Stimulated activated CD4-positive, alpha-beta T cell treated with anti-CD3 and anti-CD28 coated beads, TNF-alpha, amount 100 ng/mL, for 4 hours (primary cell): ENCODE measurements at regions not wholly inside any gene's neighbourhood (a gene's known extent, or its start where the extent isn't known, plus 50 kb on each side); places are given as distances from the start of the nearest gene placed in this dataset.
A peak's percentile ranks its signal among the peaks of the same experiment; 100 is the strongest.
"Not testable (repeated sequence)": the region's sequence is repeated elsewhere in the genome, so short reads cannot be mapped to it uniquely, and the experiment has no call there.

Source experiments
- DNase-seq, 3 experiments: peaks; one replicate each; pipeline ENCODE4 v3.0.0-alpha.2; 2020; ENCODE audit warnings: low read depth in 3 of 3

DNA sequence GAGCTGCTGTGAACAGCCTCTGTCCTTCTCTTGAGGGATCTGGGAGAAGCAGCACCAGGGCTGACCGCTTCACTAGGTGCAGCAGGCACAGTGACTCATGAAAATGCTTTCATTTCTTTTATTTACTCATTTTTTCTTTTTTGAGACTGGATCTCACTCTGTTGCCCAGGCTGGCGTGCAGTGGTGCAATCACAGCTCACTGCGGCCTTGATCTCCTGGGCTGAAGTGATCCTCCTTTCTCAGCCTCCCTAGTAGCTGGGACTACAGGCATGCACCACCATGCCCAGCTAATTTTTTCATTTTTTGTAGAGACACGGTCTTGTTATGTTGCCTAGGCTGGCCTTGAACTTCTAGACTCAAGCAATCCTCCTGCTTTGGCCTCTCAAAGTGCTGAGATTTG, 216.8 kb upstream of the EEF2KMT start:
- no peak for DNase-seq

DNA sequence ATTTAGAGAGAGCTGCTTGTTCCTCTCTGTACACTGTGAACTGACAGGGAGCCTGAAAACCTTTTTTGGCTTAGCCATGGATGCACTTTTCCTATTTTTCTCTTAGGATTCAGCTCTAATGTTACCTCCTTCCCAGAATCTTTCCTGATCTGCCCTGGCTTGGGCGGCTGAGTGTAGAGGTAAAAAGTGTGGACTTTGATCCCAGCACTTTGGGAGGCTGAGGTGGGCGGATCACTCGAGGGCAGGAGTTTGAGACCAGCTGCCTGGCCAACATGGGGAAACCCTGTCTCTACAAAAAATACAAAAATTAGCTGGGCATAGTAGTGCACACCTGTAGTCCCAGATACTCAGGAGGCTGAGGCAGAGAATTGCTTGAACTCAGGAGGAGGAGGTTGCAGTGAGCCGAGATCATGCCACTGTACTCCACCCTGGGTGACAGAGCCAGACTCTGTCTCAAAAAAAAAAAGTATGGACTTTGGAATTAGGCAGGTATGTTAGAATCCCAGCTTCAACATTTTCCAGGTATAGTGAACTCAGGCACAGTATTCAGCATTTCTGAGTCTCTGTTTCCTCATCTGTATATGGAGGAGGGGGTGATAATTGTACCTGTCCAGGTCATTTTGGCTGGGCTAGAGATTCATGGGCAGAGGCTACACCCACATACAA, 212.5 kb upstream of the EEF2KMT start:
- no peak for DNase-seq

DNA sequence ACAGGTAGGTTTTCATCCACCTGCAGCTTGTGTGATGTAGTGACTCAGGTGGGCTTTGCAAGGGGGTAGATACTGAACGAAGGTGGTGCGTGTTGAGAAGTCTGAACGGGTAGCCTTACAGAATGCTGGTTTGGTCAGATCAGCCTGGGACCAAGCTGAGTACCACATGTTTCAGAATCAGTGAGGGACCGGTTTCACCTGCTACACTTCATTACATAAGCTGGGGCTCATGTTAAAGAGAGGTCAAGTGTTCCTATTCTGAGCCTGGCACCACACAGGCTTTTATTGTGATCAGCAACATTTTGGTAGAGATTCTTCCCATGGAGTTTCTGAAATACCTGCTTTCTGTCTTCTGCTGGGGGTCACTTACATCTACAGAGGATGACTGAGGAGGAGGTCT, 207.4 kb upstream of the EEF2KMT start:
- no peak for DNase-seq

DNA sequence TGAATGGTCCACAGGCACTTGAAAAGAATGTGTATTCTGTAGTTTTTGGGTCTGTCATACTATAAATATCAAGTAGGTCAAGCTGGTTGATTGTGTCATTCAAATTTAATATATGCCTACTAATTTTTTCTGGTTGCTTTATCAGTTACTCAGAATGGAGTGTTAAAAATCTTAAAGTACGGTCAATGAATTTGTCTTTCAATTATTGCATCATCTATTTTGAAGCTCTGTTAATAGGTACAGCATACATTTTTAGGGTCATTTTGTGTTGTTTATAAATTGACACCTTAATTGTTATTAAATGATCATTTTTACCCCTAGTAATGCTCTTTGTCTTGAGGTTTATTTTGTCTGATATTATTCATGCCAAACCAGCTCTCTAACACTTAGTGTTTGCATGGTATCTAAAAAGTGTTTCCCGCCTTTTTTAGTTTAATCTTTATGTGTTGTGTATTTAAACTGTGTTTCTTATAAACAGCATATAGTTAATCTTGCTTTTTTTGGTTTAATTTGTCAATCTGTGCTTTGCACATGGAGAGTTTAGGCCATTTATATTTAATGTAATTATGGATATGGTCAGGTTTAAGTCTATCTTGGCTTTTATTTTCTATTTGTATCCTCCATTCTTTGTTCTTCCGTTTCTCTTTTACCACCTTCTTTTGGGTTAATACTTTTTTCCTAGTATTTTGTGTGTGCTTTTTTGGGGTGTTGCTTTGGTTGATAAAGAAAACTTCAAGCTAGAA, 204.9 kb upstream of the EEF2KMT start:
- DNase-seq, result no peak

DNA sequence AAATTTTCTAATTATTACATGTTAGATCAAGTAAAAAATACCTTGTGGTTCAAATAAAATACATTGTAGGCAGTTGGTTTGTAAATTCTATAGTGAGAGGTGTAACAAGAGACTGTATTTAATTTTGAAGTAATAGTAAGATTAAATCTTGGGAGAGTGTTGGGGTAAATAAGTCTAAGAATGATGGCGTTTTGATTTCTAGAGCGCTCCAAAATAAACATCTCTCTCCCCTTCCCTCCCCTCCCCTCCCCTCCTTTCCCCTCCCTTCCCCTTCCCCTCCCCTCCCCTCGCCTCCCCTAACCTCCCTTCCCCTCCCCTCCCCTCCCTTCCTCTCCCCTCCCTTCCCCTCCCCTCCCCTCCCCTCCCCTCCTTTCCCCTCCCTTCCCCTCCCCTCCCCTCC, 200.6 kb upstream of the EEF2KMT start:
- DNase-seq, result no peak

DNA sequence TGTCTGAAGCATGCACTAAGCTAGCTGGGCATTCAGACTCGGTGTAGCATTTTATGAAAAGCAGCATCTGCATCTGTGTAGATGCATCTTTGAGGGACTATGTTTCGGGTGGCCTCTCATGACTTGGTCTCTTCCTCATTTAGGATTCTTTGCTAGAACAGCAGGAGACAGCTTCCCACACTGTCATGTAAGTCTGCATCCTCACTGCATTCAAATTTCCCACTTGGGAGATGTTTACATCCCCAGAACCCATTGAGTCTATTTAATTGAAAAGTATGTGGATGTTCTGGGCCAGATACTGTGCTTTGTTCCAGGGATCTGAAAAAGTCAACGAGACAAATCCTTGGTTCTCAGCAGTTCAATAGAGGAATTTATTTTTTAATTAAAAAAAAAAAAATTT, 198.6 kb upstream of the EEF2KMT start:
- DNase-seq, result no peak

DNA sequence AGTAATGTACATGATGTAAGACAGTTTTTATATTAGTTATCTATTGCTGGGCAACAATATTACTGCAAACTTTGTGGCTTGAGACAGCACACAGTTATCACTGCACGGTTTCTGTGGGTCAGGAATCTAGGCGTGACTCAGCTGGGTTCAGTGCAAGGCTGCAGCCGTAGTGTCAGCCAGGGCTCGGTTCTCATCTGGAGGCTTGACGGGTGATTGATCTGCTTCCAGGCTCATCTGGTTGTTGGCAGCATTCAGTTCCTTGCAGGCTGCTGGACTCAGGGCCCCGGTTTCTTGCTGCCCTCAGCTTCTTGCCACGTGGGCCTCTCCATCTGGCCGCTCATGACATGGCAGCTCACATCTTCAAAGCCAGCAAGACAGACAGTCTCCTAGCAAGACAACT, 197.7 kb upstream of the EEF2KMT start:
- not testable (repeated sequence) for DNase-seq

DNA sequence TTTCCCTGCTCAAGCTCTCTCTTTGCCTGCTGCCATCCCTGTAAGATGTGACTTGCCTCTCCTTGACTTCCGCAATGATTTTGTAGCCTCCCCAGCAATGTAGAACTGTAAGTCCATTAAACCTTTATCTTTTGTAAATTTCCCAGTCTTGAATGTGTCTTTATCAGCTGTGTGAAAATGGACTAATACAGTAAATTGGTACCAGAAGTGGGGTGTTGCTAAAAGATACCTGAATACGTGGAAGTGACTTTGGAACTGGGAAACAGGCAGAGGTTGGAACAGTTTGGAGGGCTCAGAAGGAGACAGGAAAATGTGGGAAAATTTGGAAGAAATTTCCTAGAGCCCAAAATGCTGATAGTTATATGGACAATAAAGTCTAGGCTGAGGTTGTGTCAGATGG, 184.6 kb upstream of the EEF2KMT start:
- not testable (repeated sequence) for DNase-seq

DNA sequence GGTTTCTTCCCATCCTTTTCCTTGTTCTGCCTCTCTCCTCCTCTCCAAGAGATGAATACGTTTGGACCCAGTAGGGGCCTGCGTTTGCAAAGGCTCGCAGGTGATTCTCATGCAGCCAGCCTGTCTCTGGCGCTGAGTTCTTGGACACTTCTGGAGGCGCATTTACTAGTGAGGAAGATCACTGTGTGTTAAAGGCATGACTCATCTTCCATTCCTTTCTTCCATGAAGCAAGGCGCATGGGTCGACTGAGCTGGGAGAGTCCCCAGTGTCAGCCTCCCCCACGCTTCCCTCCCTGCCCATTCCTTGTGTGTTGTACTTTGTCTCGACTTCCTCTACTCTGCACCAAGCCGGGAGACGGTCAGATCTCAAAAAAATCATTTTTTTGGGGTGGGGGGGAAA, 159.9 kb upstream of the EEF2KMT start:
- DNase-seq, result no peak

DNA sequence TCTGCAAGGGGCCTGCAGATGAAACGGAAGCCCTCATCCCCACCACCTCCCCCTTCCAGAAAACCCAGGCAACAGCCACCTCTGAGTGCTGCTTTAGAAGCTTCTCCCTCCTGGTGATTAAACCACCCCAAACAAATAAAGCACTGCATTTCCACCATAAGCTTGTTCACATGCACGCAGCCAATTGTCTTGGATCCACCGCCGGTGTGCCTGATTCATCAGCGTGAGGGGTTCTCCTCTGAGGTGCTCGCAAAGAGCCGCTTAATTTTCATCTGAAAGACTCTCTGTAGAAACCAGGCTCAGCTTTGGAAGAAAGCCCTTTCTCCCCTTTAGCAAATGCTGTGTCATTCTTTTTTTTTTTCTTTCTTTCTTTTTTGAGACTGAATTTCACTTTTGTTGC, 155.2 kb upstream of the EEF2KMT start:
- no peak for DNase-seq

DNA sequence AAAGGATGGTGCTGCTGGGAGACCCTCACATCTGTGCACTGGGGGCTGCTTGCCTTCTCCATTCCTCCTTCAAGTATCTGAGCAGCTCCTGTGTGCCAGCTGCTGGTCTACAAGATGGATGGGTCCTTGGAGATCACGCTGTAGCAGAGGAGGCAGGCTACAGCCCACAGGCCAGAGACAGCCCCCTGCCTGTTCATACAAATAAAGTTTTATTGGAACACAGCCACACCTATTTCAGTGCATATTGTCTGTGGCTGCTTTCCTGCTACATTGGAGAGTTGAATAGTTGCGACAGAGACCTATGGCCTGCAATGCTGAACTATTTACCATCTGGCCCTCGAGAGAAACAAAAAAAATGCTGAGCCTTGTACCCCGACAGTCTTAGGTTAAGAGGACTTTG, 149.8 kb upstream of the EEF2KMT start:
- not testable (repeated sequence) for DNase-seq

DNA sequence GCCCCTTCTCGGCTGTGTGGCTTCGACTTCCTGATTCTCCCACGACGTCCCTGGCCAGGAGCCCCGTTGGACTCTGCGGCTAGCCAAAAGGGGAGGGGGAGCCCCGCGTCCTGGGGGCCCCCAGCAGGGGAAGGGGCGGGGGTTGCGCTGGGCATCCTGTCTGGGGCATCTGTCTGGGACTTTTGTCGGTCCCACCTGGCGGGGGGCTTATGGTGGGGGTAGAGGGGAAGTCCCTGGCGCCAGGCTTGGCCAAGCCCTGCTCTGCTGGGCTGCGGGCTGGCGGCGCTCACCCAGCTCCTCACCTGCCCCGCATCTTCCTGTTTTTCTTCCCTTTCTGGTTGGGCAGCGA, 142.7 kb upstream of the EEF2KMT start:
- DNase-seq, result not testable (repeated sequence)

DNA sequence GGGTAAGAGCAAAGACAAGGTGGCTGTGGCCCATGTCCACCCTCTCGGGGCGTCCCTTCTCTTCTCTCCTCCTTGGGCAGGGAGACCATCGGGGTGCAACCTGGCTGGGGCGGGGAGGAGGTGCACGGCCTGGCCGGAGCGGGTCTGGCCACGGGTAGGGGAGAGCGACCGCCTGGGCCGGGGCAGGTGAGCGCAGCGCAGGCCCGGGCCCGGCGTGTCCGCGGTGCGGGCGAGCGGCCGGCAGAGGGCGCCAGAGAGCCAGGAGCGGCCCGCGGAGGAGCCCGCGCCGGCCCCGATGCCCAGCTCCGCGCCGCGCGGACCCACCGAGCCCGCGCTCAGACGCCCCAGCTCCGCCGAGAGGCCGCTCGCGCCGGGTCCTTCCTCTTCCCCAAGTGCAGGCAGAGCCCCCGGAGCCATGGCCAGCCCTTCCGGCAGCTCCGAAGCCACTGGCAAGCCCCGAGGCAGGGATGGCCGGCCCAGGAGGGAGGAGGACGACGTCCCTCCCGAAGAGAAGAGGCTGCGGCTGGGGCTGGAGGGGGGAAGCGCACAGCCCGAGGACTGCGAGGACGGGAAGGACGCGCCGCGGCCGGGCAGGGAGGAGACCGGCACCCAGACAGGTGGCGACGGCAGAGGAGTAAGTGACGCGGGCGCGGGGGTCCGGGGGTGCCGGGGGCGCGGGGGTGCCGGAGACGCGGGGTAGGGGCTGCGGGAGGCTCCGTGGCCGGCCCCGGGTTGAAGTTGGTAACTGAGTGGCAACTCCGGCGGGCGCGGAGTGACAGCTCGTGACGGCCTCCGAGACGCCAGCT, 142.1 kb upstream of the EEF2KMT start:
- DNase-seq, result peak; percentile 5 to 45 (median 21)

DNA sequence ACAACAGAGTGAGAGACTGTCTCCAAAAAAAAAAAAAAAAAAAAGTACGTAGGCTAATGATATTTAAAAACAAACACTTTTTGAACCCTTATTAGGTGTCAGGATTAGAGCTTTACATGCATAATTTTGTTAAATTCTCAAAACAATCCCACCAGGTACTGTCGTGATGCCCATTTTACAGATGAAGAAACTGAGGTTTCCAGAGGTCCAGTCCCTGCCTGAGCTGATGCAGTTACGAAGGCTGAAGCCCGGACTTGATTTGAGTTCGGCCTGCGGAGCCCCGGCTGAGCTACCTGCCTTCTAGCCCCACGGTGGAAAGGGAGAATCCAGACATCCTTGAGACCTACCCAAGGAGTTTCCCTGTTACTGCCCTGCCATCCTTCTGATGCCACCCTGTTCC, 137.5 kb upstream of the EEF2KMT start:
- DNase-seq, result no peak

DNA sequence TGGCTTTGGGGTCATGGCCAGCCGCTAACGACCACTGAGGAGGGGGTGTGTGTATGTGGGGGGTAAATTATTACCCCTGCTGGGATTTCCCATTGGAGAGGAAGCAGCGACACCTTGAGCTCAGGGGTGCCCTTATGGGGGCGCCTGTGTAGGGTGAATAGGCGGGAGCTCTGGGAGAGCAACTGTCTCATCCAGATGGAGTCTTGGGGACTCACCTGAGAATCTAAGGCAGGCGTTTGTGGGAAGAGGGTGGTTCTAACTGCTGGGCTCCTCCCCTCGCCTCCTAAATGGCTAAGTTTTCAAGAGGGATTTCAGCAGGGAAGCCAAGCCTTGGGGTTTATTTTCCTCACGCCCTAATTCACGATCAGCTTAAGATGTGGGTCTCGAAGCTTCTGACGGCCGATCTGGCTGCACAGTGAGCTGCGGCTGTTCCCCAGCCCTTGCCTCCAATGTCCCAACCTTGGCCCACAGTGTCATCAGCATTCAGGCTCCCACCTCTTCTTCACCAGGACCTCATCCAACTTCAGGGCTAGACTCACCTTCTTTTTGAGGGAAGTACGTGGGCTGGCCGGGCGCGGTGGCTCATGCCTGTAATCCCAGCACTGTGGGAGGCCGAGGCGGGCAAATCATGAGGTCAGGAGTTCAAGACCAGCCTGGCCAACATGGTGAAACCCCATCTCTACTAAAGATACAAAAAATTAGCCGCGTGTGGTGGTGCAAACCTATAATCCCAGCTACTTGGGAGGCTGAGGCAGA, 136.9 kb upstream of the EEF2KMT start:
- no peak for DNase-seq

DNA sequence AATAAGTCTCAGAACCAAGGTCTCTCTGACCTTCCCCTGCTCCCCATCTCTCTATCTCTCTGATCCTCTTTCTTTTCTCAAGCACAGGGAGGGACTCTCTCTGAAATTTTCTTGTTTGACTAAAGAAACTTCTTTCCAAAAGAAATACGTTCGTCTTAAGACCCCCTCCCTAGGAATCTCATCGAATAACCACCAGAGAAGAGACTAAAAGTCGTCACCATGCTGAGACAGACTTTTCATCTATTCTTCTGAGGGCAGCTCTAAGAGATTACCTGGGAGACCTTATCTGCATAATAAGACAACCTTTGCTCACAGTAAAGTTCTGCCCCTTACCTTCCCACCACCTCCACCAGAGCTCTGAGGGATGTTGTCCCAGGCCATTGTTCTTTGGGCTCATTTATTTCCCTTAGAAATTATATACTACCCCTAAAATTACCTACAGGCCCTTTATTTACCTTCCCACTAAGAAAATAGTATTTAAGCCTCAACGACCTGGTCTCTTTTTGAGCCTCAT, 133.7 kb upstream of the EEF2KMT start:
- no peak for DNase-seq

DNA sequence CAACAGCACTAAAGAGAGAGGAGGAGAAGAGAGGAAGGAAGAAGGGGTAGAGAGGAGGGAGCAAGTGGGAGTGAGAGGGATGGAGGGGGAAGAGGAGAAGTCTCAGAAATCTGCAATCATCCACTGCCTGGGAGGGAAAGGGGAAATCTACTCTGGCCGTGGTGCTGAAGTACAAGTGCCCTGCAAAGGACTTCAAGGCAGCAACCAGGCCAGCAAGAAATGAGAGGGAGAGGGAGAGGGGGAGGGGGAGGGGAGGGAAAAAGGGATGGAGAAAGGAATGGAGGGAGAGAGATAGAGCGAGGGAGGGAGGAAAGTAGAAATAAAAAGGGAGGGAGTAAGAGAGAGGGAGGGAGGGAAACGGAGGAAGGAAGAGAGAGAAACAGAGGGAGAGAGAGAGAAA, 130.8 kb upstream of the EEF2KMT start:
- no peak for DNase-seq

DNA sequence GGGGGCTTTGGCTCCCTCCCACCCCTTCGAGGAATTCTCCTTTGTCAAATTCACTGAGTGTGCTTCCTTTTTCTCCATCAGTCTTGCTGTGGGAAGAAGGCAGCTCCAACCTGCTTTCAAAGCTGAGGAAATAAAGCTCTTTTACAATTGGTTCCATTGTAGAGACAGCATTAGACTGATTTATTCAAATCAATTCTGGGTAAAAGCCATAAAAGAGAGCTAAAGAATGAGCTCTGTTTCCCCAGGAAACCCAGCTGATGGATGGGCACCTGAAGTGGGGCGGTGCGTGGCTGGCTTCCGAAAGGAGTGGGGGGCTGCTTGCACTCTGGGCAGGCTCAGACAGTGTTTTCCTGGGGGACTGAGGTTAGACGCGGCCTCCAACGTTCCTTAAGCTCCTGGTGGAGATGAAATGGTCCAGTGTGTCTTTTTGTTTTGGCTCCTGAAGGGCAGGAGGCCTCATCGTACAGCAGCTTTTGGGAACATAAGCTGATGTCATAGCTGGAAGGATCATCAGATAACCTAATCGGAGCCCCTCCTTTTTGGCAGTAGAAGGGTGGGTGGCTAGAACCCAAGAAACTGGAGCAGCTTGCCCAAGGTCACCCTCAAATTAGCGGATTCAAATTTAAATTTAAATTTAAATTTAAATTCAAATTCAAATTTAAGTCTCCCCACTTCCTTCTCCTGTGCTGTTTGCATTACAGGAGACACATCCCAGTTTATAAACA, 128.5 kb upstream of the EEF2KMT start:
- DNase-seq, result no peak

DNA sequence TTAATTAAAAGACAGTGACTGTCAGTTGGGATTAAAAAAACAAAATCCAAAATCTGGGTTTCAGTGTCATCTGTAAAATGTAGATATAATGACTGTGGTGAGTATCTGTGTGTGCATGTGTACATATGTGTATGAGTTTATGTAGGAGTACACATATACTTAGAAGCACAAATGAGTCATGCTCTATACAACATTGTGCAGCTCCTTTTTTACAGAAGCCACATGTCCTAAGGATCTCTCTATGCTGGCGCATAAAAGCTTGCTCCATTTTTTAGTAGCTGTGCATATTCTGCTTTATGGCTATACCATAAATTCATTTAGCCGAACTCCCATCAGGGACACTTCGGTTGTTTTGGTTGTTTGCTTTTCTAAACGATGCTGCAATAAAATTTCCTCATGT, 125.2 kb upstream of the EEF2KMT start:
- DNase-seq, result no peak

DNA sequence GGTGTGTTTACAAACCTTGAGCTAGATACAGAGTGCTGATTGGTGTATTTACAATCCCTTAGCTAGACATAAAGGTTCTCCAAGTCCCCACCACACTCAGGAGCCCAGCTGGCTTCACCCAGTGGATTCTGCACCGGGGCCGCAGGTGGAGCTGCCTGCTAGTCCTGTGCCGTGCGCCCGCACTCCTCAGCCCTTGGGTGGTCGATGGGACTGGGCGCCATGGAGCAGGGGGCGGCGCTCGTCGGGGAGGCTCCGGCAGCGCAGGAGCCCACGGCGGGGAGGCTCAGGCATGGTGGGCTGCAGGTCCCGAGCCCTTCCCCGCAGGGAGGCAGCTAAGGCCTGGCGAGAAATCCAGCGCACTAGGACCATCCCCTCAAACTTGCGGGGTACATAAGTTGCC, 124.2 kb upstream of the EEF2KMT start:
- DNase-seq, result not testable (repeated sequence)

DNA sequence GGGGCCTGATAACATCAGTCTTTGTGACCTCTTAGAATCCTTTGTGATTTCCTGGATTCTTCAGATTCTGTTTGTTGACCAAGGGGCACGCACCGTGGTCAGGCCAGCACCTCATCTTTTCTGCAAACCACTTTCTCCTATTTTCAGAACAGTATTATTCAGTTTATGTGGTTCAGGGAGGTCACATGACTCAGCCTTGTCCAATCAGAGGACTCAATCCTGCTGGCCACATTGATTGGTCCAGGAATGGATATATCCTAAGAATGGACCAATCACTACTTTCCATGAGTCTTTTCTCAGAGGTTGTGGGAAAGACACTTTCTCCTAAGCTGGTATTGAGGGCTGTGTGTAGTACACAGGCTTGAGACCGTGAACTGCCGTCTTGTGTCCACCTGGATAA, 123.1 kb upstream of the EEF2KMT start:
- no peak for DNase-seq
